Activated CD8-positive, alpha-beta memory T cell treated with anti-CD3 and anti-CD28 coated beads, Interleukin-2, amount 50 U/mL, for 48 hours (primary cell): ENCODE measurements at regions not wholly inside any gene's neighbourhood (a gene's known extent, or its start where the extent isn't known, plus 50 kb on each side); places are given as distances from the start of the nearest gene placed in this dataset.
"Not testable (repeated sequence)": the region's sequence is repeated elsewhere in the genome, so short reads cannot be mapped to it uniquely, and the experiment has no call there.

Source experiments
- DNase-seq: peaks from one replicate; pipeline ENCODE4 v3.0.0-alpha.2; 2020

DNA sequence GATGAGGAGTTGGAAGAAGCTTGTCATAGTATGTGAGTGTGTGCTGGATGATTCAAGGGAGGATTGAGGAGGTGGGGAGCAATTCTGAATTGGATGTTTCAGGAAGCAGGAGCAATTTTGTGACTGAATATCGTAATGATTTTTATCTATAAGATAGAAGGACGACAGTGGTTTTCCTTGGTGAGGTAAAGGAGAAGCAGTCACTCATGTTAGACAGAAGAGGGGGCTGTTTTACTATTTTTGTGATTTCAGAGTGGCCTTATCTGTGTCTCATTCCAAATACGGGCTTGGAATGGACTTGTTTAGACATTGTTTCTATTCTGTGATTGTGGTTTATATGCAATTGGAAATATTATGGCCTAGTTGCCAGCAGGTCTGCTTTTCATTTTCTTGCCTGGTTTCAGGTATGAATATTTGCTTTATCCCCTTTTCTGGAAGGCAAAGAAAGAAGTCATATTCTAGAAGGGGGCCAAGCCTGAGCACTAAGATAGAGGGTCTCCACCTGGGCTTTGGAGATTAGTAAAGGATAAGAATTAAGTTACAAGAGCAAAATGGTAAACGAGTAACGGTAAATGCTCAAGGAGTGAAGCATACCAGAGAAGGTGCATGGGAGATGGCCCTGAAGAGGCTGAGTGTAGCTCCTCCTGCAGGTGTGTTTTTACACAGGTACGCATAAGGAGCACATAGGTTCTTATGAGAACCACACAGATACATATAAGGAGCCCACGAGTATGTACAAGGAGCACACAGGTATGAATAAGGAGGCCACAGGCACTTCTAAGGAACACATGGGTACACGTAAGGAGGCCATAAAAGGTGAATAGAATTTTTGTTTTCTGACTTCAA lies 124.6 kb upstream of the KCNAB1 start:
- DNase-seq: no peak

DNA sequence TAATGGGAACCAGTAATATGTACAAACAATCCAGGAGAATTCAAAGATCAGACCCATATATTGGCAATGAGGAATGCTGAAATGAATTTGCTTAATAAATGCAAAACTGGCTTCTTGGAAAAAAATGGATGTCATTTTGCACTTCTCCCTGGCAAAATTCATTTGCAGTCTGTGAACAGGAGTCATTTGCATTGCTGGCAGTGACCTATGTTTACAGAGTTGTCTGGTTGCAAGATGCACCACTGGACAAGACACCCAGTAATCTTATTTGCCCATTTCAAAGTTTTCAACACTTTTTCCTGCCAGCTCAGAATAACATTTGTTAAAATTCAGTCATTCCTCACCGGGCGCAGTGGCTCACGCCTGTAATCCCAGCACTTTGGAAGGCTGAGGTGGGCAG lies 123.5 kb upstream of the KCNAB1 start:
- DNase-seq: no peak

DNA sequence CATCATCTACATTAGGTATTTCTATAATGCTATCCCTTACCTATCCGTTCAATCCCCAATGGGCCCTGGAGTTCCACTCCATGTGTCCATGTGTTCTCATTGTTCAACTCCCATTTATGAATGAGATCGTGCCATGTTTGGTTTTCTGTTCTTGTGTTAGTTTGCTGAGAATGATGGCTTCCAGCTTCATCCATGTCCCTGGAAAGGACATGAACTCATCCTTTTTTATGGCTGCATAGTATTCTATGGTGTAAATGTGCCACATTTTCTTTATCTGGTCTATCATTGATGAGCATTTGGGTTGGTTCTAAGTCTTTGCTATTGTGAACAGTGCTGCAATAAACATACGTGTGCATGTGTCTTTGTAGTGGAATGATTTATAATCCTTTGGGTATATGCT lies 122.2 kb upstream of the KCNAB1 start:
- not testable (repeated sequence) for DNase-seq

DNA sequence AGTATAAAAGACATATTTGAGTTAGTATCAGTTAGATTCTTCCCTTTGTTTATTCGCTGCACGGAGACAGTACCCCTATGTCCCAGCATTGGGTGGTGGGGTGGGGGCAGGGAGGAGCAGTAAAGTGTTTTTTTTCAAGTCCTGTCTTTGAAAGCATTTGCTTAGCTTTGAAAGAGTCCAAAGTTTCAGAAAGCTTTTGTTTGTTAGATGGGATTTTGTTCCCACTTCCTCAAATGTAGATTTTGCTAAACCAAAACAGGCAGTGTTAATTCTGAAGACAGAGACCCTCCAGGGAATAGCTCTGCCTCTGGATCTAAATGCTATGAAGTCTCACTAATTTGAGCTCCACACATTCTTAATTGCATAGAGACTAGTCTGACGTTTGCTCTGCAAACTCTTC lies 114.6 kb upstream of the KCNAB1 start:
- no peak for DNase-seq

DNA sequence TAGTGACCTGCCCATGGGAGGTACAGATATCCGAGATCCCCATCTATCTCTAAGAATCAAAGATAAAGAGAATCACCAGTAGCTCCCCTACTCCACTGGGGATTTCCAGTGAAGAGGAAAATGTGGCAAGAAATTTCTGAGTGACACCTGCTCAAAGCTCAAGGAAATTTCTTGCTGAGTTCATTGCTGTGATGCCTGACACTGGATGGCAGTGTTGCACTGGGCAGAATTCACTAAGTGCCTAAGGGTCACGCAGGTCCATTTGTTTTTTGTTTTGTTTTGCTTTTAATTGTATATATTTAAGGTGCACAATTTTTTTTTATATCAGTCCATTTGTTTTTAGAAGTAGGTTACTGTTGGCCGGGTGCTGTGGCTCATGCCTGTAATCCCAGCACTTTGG lies 109.5 kb upstream of the KCNAB1 start:
- no peak for DNase-seq

DNA sequence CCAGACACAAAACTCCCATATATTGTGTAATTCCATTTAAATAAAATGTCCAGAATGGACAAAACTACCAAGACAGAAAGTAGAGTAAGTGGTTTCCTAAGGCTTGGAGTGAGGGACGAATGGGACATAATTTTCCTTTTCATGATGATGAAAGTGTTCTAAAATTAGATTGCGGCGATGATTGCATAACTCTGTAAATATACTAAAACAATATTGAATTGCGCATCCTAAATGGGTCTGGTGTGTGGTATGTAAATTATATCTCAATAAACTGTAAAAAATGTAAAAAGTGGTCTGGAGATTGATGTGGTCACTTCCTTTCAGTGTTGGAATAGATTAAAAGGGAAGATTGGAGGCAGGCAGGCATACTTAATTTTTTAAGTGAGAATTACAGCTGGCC lies 105.9 kb upstream of the KCNAB1 start:
- DNase-seq: no peak

DNA sequence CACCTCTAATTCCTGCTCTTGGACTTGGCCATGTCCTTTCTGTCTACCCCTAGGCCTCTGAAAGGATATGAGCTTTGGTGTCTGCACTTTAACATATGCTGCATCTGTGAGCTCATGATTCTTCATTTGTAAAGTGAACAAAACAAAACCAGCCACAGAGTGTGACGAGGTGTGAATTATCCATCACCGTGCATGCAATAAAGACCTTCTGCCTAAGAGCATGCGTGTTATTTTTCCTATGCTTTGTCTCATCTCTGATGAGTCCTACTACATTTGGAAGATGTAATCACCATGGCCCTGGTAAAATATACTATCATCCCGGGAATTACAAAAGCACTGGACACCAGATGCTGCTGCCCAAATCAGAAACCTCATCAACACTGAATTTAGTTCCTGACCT lies 103.5 kb upstream of the KCNAB1 start:
- no peak for DNase-seq

DNA sequence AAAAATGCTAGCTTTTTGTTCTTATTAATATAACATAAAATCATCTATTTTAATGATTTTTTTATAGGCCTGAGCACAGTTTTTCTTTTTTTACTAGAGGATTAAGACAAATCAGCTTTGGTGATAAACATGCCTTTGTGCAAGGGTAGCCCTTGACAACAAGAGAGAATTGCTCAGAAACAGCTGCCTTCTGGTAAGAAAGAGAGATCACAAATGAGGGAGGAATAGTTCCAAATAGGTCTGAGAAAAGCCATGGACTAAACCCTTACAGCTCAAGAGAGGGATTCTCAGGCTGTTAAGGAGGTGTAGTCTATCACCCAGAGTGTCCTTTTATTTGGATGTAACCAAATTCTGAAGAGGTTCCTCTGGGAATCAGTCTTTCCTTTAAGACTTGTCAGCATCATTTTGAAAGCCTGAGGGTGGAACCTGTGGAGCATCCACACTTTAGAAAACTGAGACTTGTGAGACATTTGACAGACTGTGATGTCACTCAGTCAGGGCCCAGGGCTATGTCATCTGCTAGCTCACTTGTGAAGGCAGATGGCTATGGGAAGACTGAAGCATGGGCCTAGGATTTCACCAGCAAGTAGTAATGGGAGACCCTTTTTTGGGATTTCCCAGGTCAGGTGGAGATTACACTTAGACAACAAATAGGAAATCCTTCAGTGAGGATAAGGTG lies 102.9 kb upstream of the KCNAB1 start:
- no peak for DNase-seq

DNA sequence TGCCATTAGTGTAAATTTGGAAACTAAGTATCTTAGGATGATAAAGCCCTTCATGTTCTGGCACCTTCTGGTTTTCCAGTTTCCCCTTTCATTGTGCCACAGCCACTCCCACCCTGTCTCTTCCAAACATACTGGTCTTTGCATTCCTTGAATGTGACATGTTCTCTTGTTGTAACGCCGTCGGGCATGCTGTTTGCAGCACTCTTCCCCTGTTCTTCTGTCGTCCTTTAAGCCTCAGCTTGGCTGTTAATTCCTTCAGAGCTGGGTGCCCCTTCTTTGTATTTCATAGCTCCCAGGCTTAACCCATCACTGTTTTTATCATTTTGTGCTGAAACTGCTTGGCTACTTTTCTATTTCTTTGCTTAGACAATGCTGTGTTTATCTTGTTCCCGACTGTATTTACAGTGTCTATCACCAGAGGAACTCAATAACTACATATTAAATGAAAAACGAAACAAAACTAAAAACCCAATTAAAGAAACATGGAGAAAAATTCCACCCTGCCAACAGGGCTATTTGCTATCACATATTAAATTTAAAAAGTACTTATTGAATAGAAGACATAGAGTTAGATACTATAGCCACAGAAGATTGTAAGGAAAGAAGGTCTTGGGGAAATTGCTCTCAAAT lies 95.4 kb upstream of the KCNAB1 start:
- no peak for DNase-seq

DNA sequence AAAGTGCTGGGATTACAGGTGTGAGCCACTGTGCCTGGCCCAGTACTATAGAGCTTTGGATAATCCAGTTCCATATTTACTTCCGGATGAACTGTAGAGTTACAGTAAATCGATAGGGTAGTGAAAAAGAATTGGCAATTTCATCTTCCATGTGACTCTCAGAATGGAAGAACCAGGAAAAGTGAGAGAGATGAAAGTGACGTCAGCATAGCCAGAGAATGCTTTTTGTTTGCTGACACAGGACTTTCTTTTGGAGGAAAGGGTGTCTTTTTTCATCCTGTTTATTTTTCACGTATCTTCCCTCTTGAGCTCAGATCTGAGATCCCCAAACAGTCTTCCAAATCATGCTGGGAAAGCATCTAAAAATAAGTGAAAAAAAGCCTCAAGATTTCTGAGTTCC lies 91.2 kb upstream of the KCNAB1 start:
- no peak for DNase-seq

DNA sequence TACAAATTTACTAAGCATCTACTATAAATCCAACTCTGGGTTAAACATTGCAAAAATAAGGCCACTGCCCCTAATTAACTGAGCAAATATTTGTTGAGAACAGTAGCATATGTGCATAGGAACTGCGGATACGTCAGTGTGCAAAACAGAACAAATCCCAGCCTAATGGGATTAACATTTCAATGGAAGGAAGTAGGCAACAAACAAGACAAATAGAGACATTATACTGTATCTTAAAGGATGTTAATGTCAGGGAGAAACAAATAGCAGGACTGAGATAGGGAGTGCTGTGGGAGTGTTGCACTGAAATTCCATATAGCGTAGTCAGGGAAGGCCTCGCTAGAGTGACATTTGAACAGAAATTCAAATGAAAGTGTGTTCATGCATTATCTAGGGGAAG lies 89.7 kb upstream of the KCNAB1 start:
- DNase-seq: no peak

DNA sequence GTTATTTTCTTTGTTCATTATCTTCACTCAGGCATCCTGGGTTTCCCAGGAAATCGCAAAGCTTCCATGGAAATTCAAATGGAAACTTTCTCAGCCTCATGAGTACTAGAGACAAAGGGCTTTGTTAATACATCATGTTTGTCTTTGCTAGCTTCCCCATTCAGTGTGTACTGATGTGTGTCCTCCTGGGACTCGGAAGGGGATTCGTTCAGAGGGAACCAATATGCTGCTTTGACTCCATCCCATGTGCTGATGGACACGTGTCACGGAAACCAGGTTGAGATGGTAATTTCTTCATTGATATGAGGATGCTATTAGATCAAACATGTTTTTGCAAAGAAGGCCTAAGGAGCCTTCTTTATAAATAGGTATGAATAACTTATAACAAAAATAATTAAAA lies 87.0 kb upstream of the KCNAB1 start:
- no peak for DNase-seq

DNA sequence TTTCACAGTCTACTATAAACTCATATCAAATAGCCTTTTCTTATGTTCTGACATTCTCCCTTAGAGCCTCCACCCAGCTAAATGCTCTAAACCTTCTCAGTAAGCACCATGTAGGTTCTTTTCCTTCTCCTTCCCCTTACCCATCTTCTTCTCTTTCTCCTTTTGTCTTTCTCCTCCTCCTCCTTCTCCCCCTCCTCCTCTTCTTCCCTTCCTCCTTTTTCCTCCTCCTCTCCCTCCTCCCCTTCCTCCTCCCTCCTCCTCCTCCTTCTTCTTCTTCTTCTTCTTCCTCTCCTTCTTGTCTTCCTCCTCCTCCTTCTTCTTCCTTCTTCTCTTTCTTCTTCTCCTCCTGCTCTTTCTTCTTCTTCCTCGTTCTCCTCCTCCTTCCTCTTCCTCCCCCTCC lies 85.2 kb upstream of the KCNAB1 start:
- no peak for DNase-seq

DNA sequence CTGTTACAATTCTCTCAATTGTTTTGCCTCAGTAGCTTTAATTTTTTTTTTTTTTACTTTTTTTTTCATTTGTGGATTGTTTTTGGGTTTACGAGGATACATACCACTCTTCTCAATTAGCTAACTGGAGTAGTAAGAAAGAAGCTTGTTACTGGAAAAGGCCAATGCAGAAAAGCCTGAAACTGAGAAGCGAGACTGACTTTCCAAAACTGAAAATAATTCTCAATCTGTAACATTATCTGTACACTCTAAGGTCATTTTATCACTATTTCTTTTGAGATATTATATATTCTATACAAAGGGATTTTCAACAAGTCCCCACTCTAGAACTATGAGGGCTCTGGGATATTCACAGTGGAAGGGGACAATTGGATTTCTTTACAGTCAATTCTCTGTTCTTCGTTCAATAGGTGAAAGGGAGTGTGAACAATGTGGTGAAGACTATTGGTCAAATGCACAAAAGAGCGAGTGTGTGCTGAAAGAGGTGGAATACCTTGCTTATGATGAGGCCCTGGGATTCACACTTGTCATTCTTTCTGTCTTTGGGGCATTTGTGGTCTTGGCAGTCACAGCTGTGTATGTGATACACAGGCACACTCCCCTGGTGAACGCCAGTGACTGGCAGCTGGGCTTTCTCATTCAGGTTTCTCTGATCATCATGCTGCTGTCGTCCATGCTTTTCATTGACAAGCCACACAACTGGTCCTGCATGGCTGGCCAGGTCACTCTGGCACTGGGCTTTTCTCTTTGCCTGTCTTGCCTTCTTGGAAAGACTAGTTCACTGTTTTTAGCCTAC lies 83.9 kb upstream of the KCNAB1 start:
- no peak for DNase-seq

DNA sequence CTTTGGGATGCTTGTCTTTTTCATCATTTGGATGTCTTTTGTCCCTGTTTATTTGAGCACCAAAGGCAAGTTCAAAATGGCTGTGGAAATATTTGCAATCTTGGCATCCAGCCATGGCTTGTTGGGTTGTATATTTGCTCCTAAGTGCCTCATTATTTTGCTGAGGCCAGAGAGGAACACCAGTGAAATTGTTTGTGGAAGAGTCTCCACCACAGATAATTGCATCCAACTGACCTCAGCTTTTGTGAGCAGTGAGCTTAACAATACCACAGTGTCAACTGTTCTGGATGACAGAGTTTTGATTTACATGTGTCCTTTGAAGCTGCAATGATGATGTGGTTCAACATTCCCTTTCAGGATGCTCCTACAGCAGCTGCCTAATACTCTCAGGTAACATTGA lies 83.0 kb upstream of the KCNAB1 start:
- DNase-seq: no peak

DNA sequence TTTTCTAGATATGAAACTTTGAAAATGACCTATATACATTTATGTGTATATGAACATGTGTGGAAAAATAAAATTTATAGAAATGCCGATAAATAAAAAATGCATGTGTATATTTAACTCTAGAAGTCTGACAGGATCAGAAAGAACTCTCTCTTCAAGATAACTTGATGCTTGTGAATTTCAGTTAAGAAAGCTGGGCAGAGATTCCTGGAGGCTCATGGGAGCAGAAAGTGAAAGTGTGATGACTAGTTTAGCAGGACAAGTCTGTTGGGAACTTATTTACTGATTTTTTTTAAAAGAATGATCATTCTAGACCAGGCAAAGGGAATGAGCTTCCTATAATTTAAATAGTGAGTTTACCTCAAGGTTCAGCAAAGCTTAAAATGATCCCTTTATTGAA lies 81.5 kb upstream of the KCNAB1 start:
- no peak for DNase-seq

DNA sequence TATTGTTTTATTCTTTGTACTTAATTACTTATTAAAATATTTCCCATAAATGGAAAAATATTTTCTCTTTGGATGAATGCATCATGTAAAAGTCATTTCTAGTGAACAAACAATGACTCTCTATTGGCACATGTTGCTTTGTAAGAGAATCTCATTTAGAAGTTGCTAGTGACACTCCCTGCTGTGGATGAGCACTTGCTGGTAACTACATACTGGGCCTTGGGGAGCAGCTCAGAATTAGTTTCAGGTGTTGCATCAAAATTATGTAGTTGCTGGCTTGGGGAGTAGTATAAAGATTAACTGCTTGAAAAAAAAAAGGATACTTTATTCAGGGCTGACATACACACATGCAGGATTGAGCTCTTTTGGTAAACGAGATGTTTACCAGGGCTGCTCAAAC lies 80.3 kb upstream of the KCNAB1 start:
- no peak for DNase-seq

DNA sequence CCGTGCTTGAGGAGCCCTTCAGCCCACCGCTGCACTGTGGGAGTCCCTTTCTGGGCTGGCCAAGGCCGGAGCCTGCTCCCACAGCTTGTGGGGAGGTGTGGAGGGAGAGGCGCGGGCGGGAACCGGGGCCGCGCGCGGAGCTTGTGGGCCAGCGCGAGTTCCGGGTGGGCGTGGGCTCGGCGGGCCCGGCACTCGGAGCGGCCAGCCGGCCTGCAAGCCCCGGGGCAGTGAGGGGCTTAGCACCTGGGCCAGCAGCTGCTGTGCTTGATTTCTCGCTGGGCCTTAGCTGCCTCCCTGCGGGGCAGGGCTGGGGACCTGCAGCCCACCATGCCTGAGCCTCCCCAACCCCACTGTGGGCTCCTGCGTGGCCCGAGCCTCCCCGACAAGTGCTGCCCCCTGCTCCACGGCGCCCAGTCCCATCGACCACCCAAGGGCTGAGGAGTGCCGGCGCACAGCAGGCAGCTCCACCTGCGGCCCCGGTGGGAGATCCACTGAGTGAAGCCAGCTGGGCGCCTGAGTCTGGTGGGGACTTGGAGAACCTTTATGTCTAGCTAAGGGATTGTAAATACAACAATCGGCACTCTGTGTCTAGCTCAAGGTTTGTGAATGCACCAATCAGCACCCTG lies 79.0 kb upstream of the KCNAB1 start:
- DNase-seq: not testable (repeated sequence)

DNA sequence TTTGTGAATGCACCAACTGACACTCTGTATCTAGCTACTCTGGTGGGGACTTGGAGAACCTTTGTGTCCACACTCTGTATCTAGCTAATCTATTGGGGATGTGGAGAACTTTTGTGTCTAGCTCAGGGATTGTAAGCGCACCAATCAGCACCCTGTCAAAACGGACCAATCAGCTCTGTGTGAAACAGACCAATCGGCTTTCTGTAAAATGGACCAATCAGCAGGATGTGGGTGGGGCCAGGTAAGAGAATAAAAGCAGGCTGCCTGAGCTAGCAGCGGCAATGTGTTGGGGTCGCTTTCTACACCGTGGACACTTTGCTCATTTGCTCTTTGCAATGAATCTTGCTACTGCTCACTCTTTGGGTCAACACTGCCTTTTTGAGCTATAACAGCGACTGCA lies 78.5 kb upstream of the KCNAB1 start:
- not testable (repeated sequence) for DNase-seq

DNA sequence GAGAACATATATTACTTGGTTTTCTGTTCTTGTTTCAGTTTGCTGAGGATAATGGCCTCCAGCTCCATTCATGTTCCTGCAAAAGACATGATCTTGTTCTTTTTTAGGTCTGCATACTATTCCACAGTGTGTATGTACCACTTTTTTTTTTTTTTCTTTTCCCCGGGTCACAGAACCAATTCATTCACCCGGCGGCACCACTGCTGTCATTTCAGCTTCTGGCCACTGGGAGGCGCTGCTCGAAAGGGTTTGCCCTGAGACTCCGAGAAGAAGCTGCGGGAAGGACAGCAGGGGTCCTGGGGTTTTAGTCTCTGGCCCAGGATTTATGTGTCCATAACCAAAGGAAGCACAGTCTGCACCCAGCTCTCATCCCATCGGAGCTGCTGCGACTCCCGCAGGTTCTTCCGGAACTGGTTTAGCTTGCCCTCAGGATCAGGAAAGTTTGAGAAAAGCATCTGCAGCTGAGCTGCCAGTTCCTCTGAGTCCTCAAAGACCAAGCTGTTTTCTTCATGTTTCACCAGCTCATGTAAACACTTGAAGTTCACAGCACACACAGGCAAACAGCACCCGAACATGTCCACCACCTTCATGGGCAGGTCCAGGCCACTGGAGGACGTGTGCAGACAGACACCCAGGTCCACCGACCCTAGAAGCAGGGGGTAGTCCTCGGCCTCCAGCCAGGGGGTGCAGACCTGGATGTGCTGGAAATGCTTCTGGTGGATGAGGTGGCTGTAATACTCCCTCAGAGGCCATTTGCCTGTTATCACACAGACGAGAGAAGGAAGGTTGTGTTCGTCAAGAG lies 76.3 kb upstream of the KCNAB1 start:
- peak; percentile 81 for DNase-seq

DNA sequence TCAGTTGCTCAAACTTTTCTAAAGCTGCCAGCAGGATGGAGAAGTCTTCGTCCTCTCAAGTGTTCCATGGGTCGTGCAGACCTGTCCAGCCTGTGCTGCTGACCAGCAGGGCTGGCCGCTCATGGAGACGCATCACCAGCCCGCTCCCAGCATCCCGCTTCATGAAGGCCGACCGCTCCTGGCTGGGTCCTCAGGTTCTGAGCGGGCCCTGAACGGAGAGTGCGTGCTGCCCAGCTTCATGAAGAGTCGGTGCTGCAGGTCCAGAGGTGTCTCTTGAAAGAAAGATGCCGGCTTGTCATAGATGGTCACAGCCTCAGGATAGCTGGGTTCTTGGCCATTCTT lies 75.8 kb upstream of the KCNAB1 start:
- DNase-seq: no peak

DNA sequence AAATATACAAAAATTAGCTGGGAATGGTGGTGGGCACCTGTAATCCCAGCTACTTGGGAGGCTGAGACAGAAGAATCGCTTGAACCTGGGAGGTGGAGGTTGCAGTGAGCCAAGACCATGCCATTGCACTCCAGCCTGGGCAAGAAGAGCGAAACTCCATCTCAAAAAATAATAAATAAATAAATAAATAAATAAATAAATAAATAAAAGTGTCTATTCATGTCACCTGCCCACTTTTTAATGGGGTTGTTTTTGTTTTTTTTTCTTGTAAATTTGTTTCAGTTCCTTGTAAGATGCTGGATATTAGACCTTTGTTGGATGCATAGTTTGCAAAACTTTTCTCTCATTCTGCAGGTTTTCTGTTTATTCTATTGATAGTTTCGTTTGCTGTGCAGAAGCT lies 71.9 kb upstream of the KCNAB1 start:
- not testable (repeated sequence) for DNase-seq
